ENCODE measurements at regions not wholly inside any gene's neighbourhood (a gene's known extent, or its start where the extent isn't known, plus 50 kb on each side); places are given as distances from the start of the nearest gene placed in this dataset.

GRCh38 chr15:47856071-47856470 is 138.8 kb downstream of the SEMA6D start:
- DNase-seq, result no peak
- no peak for TF ChIP-seq CTCF (IDR thresholded peaks at IDR 0.05)
- H3K4me3 ChIP-seq, result no peak overlapping the region
- no peaks in the 10 kb centered on the region for H3K9me3 ChIP-seq
- peaks cover 0 to 5% (median 0%) of the 10 kb centered on the region in 7 donors for H3K27me3 ChIP-seq
- WGBS, 2 donors, result 65 to 90% methylated on average over 5 of the region's 5 CpGs
- no peak overlapping the region for H3K27ac ChIP-seq
- H3K4me1 ChIP-seq, result no peaks in the 10 kb centered on the region
- intact Hi-C loops (cut with DNase I), result no loop called here
- H3K36me3 ChIP-seq, result no peaks in the 10 kb centered on the region
- no peak for ATAC-seq

- DNase-seq (no peak), ATAC-seq (no peak)
- WGBS, 2 donors, result 89% methylated on average over 5 of the region's 5 CpGs
- TF ChIP-seq CTCF (IDR thresholded peaks at IDR 0.05), result no peak
- peaks cover 0 to 5% (median 0%) of the 10 kb centered on the region in 7 donors for H3K27me3 ChIP-seq
- no peaks in the 10 kb centered on the region for H3K4me1 ChIP-seq
- H3K4me3 ChIP-seq, result no peak overlapping the region
- H3K9me3 ChIP-seq, result no peaks in the 10 kb centered on the region
- no peaks in the 10 kb centered on the region for H3K36me3 ChIP-seq
- intact Hi-C loops (cut with DNase I), result no loop called here
- no peak overlapping the region for H3K27ac ChIP-seq
Observed at GRCh38 chr15:47857014-47857775, 139.9 kb downstream of the SEMA6D start.

GRCh38 chr15:47857776-47858167 is 140.5 kb downstream of the SEMA6D start:
- peaks cover 0 to 5% (median 0%) of the 10 kb centered on the region in 7 donors for H3K27me3 ChIP-seq

More at GRCh38 chr15:47857776-47858167, 140.5 kb downstream of the SEMA6D start:
- no peak overlapping the region for H3K4me3 ChIP-seq
- WGBS, 2 donors, result 33 to 41% methylated on average over 3 of the region's 3 CpGs
- no peak for TF ChIP-seq CTCF (IDR thresholded peaks at IDR 0.05)
- ATAC-seq, result no peak
- DNase-seq, result no peak
- no peaks in the 10 kb centered on the region for H3K36me3 ChIP-seq
- intact Hi-C loops (cut with DNase I), result no loop called here
- no peak overlapping the region for H3K27ac ChIP-seq
- no peaks in the 10 kb centered on the region for H3K9me3 ChIP-seq
- H3K4me1 ChIP-seq, result no peaks in the 10 kb centered on the region

Data from heart right ventricle (tissue), 16 donors.